T-helper 2 cell (primary cell): ENCODE measurements at regions not wholly inside any gene's neighbourhood (a gene's known extent, or its start where the extent isn't known, plus 50 kb on each side); places are given as distances from the start of the nearest gene placed in this dataset.
"Not testable (repeated sequence)": the region's sequence is repeated elsewhere in the genome, so short reads cannot be mapped to it uniquely, and the experiment has no call there.

ENCODE experiments used
- DNase-seq, 5 experiments: peaks; one replicate each; pipeline versions ENCODE4 v3.0.0 to v3.0.0-alpha.2; 2012 to 2022

DNA sequence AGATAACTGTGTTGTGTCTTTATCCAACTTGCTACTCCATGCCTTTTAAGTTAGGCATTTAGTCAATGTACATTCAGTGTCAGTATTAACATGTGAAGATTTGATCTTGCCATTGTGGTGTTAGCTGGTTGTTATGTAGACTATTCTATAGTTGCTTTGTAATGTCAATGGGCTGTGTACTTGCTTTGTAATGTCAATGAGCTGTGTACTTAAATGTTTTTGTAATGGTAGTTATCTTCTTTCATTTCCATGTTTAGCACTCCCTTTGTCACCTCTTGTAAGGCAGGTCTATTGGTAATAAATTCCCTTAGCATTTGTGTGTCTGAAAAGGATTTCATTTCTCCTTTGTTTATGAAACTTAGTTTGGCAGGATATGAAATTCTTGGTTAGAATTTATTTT is 53.4 kb downstream of the MC4R start:
- no peak for DNase-seq

DNA sequence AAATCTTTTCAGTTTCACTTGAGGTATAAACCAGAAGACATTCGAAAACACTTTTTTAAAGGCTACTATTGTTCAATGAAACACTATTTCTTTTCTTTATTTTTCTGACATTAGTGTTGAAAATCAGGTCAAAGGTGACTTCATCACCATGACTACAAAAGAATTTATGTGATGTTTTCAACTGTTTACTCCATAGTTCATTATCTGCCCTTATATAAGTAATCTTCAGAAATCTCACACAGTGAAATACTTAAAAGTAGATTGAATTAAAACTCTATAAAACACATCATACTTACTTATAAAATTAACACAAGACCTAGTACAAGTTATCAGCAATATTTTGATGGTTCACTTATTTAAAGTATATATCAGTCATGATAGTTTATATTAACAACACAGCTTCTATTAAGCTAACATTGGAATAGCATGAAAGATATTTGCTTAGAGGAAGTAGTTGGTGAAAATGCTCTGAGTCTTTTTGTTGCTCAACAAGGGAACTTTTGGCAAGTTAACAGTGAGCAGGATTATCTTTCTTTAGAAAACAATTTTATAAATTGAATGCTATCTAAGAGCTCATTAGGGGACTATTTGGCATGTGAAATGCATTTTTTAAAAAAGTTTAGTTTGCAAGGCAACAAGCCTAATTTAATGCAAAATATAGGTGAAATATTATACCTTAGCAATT is 60.8 kb downstream of the MC4R start:
- no peak for DNase-seq

DNA sequence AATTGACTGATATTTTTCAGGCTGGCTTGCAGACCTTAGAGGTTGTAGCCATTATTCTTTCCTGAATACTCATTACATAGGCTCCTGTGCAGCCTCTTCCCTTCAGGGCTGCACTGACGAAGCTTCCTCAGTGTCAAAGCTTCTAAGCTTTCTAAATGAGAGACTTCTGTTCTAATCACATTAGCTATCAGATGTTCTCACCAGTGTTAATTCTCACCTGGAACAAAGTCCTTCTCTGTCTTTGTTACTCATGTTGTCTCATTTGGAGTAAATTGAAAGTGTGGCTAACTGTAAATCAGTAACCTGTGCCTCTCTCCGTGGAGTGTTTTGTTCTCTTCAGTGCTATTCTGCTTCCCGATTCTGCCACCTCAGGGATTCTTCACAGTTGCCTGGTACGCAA is 76.9 kb downstream of the MC4R start:
- no peak for DNase-seq

DNA sequence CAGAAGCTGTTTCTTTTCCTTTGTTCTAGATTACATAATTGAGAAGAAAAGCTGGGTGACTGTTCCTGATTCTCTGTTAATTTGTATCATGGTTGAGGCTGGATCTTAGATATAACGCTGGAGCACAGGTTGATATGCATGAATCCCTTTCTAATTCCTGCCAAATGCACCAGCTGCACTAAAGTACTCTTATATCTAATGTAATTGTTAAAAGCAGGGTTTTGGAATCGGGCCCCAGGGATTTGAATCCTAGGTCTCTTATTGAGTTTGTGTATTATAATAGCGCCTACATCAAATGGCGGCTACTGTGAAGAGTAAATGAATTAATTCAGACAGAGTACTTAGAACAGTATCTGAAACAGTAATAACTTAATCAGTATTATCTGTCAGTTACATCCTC is 80.4 kb downstream of the MC4R start:
- no peak for DNase-seq

DNA sequence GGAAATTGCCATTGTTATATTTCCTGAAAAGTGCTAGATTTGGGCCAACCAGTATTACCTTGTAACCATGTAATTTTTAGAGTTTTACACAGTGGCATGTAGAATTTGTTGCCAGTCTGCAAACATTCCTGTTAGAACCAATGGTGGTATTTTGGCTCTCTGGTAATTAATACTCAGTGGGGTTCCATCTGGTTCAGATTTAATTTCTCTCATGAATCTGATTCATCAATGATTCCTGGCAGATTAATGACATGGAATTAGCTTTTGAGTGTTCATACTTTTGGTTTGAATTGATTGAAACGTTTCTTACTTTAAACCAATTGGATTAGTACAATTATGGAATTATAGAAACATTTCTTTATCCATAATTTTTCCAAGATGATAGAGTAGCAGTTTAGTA is 93.2 kb downstream of the MC4R start:
- no peak for DNase-seq

DNA sequence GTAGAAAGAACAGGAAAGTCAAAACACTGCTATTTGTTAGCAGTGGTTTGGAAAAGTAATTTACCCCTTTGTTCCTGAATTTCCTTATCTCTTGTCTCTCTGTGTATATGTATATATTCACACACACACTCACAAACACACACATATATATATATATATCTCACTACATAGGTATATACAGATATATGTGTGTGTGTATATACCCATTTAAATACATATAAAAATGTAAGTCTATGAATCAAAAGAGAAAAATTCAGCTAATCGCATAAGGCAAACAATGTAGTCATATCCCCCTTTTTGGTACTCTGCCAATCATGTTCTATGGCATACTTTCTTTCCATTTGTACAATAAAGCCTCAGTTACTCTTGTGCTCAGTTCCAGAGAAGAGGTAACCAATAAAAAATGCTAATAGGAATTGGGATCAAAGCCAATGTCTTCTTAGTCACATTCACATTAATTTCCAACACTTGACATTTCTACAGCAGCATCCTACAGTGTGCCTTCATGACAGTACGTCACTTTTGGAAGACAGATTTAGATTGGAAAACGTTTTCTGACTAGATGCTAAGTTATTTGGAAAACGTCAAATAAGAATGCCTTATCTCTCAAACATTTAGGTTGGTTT is 94.6 kb downstream of the MC4R start:
- no peak for DNase-seq

DNA sequence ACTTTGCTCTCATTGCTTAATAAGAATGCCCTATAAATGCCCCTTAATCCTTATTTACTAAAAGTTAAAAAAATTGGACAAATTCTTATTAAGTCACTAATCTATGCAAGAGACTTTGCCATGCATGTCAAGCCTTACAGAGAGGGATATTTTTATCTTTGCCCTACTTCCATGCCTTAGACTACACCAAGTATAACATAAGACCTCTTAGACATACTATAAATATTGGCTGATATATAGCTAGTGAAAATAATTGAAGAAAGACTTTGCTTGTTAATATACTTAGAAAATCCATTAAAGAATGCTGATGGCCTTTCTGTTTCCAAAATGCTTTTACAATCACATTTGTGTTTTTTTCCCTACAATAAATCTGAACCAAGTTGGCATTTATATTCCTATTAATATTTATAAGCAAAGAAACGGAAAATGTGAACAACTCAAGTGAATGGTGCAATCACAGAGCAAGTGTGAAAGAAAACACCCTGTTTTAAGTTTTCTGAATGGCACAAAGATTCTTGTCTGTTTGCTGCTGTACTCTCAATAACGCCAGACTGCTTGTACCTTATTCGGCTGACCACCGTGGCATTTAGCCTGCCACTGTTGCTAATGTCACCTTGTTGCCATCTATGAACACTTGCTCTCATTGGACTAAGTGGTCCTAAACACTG is 105.0 kb downstream of the MC4R start:
- no peak for DNase-seq

DNA sequence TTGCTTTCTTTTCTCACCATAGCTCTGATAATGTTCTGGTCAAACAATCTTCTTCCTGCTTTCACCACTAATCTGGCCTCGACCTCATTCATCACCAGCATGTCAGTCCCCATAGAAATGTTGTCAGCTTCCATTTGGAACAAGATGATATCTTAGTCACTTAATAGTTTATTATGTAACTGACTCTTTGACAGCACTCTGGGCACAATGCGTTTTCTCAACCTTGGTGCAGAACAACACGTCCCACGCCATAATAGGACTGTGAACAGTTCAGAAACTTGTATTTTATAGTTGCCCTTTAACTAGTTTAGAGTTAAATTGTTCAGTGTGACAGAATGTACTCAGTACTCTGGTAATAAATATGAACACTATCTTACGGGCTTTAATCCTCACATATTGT is 106.0 kb downstream of the MC4R start:
- DNase-seq = no peak

DNA sequence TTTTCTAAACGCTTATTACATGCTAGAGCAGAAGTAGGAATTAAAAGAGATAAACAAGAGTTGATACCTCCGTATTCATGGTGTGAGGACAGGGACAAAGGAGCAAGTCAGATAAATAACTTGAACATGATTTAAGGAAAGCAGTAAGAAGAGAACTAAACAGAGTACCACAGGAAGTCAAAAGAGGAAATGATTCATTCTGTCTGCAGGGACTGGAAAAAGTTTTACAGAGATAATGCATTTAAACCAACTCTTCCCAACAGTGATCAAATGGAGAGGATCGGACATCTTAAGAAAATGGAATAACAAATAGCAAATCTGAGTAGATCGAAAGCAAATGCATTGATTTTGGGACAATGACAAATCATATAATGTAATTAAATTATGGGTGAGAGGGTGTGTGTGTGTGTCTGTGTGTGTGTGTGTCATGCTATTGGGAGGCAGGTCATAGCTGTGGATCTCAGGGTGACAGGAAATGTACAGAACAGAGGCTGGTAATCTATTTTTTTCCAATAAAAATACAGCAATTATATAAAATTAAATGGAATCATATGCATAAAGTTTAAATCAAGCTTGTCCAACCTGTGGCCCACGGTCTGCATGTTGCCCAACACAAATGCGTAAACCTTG is 113.4 kb downstream of the MC4R start:
- no peak for DNase-seq

DNA sequence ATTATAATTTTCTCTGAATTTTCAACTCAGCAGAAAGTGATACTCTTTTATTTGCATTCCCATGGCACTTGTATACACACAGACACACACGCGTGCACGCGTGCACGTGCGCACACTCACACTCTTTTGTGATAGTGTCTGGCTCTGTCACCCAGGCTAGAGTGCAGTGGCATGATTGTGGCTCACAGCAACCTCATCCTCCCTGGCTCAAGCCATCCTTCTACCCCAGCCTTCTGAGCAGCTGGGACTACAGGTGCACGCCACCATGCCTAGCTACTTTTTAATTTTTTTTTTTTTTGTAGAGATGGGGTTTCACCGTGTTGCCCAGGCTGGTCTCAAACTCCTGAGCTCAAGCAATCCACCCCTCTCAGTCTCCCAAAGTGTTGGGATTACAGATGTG is 123.2 kb downstream of the MC4R start:
- DNase-seq = no peak

DNA sequence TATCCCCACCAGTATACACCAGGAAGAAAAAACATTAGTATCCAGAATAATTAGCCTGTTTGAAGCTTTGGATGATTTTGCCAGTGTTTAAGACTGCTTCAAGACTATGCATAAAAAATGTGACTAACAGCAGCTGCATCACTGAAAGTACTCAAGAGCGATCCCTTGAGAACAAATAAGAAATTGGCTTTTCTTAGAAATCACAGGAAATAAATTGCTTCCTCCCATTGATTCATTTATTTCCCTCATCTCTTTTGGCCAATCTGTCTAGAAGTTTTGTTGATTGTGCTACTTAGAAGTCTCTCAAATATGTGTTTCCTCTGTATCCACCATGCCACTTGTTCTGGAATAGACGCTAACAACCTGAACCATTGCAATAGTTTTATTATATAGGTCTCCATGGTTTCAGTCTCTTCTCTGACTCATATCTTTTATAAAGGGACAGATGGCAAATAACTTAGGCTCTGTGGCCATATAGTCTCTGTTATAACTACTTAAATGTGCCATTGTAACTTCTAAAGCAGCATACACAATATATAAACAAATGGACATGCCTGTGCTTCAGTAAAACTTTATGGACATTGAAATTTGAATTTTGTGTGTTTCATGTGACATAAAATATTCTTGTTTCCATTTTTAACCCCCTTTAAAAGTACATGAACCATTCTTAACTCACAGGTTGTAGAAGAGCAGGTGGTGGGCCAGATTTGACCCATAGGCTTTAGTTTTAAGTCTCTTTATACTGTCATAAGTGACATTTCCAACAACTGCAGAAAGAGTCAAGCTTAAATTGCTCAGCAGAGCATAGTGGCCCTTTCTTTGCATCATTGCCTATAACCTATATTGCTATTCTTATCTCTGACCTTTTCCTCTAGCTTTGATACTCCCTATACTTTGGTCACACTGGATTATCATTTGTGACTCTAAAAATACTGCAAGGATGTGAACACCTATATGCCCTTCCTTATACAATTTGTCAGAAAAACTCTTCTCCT is 123.9 kb downstream of the MC4R start:
- no peak for DNase-seq

DNA sequence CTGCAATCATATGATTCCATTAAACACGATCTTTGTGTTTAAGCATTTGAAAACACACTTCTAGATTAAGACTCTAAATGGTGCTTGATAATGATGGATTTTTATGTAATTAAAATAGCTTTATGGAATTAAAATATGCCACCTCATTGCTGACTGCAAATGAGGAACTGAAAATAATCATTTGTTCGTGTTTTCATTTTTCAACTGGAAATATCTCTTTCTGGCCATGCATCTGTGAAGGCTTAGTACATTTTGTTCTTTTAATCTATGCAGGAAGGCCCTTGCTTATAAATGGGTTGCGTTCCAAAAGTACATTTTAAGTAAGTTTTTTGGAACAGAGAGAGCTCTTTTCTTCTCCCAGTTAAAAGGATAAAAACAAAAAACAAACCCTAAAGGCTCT is 125.5 kb downstream of the MC4R start:
- no peak for DNase-seq

DNA sequence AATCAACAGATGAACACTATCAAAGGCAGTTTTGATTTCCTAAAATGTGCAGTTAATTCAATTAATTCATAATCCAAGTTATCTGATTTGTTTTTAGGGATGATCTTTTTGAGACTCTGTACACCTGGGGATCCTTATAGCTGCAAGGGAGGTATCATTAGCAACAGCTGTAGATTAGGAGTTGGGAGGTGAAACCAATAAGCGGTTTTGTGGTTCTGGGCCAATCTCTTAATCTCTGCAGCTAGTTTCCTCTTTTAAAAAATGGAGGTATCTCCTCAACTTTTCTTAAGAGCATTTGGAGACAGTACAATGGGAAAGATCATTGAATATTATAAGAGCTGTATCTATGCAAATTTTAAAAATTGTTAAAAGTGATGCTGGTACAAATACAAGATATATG is 126.0 kb downstream of the MC4R start:
- DNase-seq = peak in 1 of 5 experiments; percentile 3

DNA sequence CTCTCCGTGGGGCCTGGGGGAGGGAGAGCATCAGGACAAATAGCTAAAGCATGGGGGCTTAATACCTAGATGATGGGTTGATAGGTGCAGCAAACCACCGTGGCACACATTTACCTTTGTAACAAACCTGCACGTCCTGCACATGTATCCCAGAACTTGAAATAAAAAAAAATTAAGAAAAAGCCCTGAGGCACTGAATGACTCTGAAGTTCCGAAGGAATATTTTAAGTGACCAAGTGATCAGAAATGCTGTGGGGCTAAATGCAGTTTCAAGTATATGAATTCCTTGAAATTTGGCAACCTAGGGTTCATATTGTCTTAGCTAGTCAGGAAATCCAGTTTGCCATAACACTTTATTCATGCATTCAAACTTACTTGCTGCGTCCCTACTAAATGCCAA is 127.5 kb downstream of the MC4R start:
- no peak for DNase-seq

DNA sequence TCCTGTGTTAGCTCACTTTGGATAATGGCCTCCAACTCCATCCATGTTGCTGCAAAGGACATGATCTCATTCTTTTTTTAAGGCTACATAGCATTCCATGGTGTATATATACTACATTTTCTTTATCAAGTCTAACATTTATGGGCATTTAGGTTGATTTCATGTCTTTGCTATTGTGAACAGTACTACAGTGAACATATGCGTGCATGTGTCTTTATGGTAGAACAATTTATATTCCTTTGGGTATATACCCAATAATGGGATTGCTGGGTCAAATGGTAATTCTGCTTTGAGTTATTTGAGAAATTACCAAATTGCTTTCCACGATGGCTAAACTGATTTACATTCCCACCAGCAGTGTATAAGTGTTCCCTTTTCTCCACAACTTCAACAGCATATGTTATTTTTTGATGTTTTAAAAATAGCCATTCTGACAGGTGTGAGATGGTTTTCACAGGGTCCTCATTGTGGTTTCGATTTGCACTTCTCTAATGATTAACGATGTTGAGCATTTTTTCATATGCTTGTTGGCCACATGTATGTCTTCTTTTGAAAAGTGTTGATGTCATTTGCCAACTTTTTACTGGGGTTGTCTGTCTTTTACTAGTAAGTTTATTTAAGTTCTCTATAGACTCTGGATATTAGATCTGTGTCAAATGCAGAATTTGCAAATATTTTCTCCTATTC is 133.4 kb downstream of the MC4R start:
- DNase-seq = not testable (repeated sequence)

DNA sequence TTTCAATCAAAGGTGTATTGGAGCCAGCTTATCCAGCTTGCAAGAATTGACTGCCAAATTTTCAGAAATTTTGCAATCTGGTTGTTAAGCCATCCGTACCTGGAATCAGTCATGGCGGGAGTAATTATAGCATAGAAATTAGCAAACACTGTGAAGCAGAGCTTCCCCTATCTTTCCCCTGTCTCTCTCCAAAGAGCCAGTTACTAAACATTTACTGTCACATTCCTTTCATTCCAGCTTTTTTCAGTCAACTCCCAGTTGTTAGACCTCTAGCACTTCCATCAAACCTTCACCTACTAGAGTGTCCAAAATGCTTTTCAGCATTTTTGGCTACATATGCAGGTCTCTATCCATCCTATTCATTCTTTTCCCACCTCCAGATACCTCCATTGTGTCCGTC is 137.4 kb downstream of the MC4R start:
- no peak for DNase-seq

DNA sequence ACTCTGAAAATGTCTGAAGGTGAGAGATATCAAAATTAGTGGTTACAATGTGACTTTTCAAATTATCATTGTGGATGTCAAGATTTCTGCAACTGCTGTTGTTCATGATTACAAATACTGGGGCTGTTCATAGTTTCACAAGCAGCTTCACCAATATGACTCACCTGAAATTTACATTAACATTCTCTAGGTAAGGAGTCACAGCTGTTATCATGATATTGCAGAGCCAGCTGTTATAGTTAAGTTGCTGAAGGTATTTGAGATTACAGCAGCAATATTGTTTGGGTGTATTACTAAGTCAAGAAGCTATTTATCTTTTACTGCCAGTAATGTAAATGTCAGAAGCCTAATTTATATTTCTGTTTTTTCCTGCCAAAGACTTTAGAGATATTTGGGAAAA is 140.0 kb downstream of the MC4R start:
- DNase-seq = no peak

DNA sequence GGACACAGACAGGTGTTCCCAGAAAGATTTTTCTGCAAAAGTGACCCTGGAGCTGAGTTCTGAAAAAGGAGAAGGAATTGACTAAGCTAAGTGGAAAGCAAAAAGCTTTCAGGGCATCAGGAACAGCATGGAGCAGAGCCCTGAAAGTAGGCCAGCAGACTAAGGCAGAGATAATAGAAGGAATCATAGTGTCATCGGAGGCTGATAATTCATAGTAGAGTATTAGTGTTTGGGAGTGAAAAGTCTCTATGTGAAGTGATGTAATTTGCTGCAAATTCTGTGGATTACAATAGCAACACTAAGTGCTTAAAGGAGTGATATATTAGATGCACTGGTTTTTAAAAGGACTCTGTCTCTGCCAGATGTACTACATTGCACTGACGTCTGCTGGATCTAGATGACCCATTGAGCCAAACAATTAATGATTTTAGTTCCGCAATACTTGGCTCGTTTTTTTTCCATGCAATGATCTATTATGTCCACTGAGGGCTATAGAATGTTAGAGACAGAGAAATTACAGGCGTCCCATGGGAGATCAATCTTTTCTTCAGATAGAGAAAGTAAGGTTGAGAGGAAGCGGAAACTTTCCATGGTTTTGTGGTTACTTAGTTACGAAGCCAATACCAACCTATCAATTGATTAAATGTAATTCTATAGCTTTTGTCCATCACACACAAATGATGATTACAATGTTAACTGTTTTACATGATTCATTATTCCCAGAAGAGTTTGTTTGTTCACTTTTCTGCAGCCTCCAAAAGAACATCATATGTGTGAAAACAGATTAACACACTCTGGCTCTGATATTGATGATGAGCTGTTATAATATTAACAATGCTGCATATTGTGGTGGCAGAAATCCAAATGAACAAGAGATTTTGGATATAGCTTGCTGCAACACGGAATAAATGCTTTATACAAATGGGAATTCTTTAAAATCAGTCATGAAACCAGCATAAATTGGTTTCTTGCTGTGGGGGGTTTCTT is 143.7 kb downstream of the MC4R start:
- DNase-seq = no peak

DNA sequence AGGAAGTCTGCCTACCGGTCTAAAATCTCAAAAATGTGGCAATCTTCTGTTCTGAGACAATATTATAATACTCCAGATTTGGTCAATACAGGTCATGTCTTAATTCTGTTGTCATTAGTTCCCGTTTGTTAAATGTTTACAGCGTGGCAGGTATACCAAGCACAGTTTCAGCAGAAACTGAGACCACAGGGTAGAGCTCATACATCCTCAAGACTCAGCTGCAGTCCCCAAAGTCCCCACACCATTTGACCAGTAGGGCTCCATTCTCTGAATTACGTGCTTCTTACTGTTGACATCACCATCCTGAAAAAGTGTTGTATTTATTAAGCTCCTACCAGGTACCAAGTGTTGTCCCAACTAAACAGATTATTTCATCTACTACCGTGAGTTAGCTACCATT is 157.1 kb downstream of the MC4R start:
- no peak for DNase-seq

DNA sequence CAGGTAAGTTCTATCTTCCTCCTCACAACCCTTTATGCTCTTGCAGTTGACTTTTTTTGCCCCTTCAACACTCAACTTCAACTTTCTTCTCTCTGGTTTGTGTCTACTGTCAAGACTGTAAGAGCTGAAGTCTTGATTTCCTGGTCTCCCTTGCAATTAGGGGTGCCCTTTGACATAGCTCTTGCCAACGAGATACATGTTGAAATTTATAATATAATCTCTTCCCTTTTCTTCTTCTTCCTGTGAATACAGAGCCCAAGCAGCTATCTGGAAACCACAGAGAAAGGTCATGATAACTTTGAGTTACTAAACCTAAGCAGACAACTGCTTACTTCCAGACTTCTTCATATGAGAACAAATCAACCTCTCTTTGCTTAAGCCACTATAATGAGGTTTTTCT is 163.5 kb downstream of the MC4R start:
- no peak for DNase-seq

DNA sequence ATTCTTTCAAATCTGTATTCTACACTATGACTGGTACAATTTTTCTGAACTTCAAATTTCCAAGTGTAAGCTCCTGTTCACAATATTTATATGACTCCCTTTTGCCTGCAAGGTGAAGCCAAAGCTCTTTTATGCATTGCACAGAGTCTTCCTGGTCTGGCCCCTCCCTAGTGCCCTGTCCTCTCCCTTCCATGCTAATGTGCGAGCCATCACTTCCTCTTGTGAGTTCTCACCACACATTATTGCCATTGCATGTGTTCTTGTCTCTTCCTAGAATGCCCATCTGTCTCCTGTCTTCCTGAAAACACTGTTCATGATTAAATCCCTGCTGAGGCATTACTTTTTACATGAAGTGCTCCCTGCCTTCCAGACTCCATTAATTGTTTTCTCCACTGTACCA is 169.9 kb downstream of the MC4R start:
- DNase-seq = no peak
